ENCODE measurements at regions not wholly inside any gene's neighbourhood (a gene's known extent, or its start where the extent isn't known, plus 50 kb on each side); places are given as distances from the start of the nearest gene placed in this dataset.
"Not testable (repeated sequence)": the region's sequence is repeated elsewhere in the genome, so short reads cannot be mapped to it uniquely, and the experiment has no call there.

- peaks cover 3% of the 10 kb centered on the region for H3K36me3 Mint-ChIP-seq
- no peaks in the 10 kb centered on the region for H3K4me1 Mint-ChIP-seq
- peaks cover 0 to 18% (median 0%) of the 10 kb centered on the region in 7 donors for H3K9me3 Mint-ChIP-seq
- Histone ChIP-seq H3K4me1 (ENCODE audit: control insufficient read depth, insufficient read depth, low read length, poor library complexity, severe bottlenecking) (no peaks in the 10 kb centered on the region), H3K36me3 (ENCODE audit: control insufficient read depth, insufficient read depth, low read length) (no peaks in the 10 kb centered on the region), H3K27ac (ENCODE audit: insufficient read depth, low read length, poor library complexity, severe bottlenecking) (no peak overlapping the region), H3K9me3 (ENCODE audit: control insufficient read depth in 2 of 2, low read length in 2 of 2) (no peaks in the 10 kb centered on the region), H3K4me3 (ENCODE audit: low read depth, low read length) (no peak overlapping the region), H3K27me3 (ENCODE audit: control insufficient read depth, insufficient read depth, low read length) (no peaks in the 10 kb centered on the region)
- H3K4me3 Mint-ChIP-seq = no peak overlapping the region
- DNase-seq (no peak), ATAC-seq (ENCODE audit: low read depth in 2 of 2) (no peak)
- no peak overlapping the region for H3K27ac Mint-ChIP-seq
- H3K27me3 Mint-ChIP-seq = no peaks in the 10 kb centered on the region
Measured at GRCh38 chr3:5707794-5708193, 520.3 kb downstream of the EDEM1 start.

DNA sequence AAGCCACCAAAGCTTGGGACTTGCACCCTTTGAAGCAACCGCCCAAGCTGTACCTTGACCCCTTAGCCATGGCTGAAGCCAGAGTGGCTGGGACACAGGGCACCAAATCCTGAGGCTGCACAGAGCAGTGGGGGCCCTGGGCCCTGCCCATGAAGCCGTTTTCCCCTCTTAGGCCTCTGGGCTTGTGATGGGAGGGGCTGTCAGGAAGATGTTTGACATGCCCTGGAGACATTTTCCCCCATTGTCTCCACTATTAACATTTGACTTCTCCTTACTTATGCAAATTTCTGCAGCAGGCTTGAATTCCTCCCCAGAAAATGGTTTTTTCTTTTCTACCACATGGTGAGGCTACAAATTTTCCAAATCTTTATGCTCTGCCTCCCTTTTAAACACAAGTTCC lies 522.2 kb downstream of the EDEM1 start:
- no peaks in the 10 kb centered on the region for H3K27me3 ChIP-seq (ENCODE audit: control insufficient read depth, insufficient read depth, low read length)
- no peak overlapping the region for H3K4me3 ChIP-seq (ENCODE audit: low read depth, low read length)
- H3K36me3 ChIP-seq (ENCODE audit: control insufficient read depth, insufficient read depth, low read length) = no peaks in the 10 kb centered on the region
- Mint-ChIP-seq H3K4me3 (no peak overlapping the region), H3K27me3 (no peaks in the 10 kb centered on the region), H3K36me3 (peaks cover 3% of the 10 kb centered on the region), H3K9me3 (peaks cover 0 to 18% (median 0%) of the 10 kb centered on the region in 7 donors), H3K4me1 (no peaks in the 10 kb centered on the region), H3K27ac (no peak overlapping the region)
- no peaks in the 10 kb centered on the region for H3K9me3 ChIP-seq (ENCODE audit: control insufficient read depth in 2 of 2, low read length in 2 of 2)
- no peaks in the 10 kb centered on the region for H3K4me1 ChIP-seq (ENCODE audit: control insufficient read depth, insufficient read depth, low read length, poor library complexity, severe bottlenecking)
- H3K27ac ChIP-seq (ENCODE audit: insufficient read depth, low read length, poor library complexity, severe bottlenecking) = no peak overlapping the region
- DNase-seq (no peak), ATAC-seq (ENCODE audit: low read depth in 2 of 2) (no peak)

DNA sequence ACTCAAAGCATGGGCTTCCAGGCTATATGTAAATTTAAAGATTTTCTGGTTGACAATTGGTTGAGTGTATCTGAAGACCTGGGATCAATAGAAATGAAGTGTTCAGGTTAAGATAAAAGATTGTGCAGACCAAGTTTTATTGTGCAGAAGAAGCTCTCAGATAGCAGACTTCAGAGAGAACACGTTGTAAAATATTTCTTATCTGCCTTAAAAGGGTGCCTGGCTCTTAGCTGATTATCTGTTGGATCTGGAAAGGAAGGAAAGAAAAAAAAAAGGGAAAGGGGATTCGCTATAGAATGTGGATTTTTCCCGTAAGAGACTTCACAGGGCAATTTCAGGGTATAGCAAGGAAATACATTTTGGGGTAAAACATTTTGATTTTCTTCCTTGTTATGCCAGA lies 523.2 kb downstream of the EDEM1 start:
- H3K36me3 Mint-ChIP-seq = peaks cover 3% of the 10 kb centered on the region
- no peaks in the 10 kb centered on the region for H3K27me3 Mint-ChIP-seq
- no peaks in the 10 kb centered on the region for H3K36me3 ChIP-seq (ENCODE audit: control insufficient read depth, insufficient read depth, low read length)
- H3K4me3 ChIP-seq (ENCODE audit: low read depth, low read length) = no peak overlapping the region
- ATAC-seq (ENCODE audit: low read depth in 2 of 2) = no peak
- H3K4me1 ChIP-seq (ENCODE audit: control insufficient read depth, insufficient read depth, low read length, poor library complexity, severe bottlenecking) = no peaks in the 10 kb centered on the region
- no peak overlapping the region for H3K4me3 Mint-ChIP-seq
- peaks cover 0 to 17% (median 0%) of the 10 kb centered on the region in 7 donors for H3K9me3 Mint-ChIP-seq
- no peaks in the 10 kb centered on the region for H3K4me1 Mint-ChIP-seq
- no peak overlapping the region for H3K27ac Mint-ChIP-seq
- H3K27me3 ChIP-seq (ENCODE audit: control insufficient read depth, insufficient read depth, low read length) = no peaks in the 10 kb centered on the region
- no peak overlapping the region for H3K27ac ChIP-seq (ENCODE audit: insufficient read depth, low read length, poor library complexity, severe bottlenecking)
- no peak for DNase-seq
- H3K9me3 ChIP-seq (ENCODE audit: control insufficient read depth in 2 of 2, low read length in 2 of 2) = no peaks in the 10 kb centered on the region

DNA sequence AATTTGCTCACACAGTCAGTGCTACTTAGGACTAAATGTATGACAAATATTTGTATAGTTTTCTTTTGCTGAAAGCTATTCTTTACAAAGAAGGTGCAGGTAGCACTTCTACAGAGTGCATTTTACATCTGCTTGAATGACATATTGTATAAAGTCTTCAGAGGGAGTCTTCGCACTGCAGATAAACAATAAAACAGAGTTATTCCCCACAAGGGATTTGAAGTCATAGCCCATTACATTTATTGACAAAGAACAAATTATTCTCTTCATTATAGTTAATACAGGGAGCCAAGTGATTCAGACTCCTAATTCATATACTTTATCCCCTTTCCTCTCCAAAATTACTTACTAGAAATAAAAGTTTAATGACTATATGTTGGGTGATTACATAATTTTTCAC lies 529.7 kb downstream of the EDEM1 start:
- Mint-ChIP-seq H3K36me3 (no peaks in the 10 kb centered on the region), H3K9me3 (peaks cover 0 to 5% (median 3%) of the 10 kb centered on the region in 7 donors), H3K4me3 (no peak overlapping the region), H3K4me1 (no peaks in the 10 kb centered on the region), H3K27ac (no peak overlapping the region), H3K27me3 (no peaks in the 10 kb centered on the region)
- Histone ChIP-seq H3K36me3 (ENCODE audit: control insufficient read depth, insufficient read depth, low read length) (no peaks in the 10 kb centered on the region), H3K27me3 (ENCODE audit: control insufficient read depth, insufficient read depth, low read length) (no peaks in the 10 kb centered on the region), H3K27ac (ENCODE audit: insufficient read depth, low read length, poor library complexity, severe bottlenecking) (no peak overlapping the region), H3K4me1 (ENCODE audit: control insufficient read depth, insufficient read depth, low read length, poor library complexity, severe bottlenecking) (no peaks in the 10 kb centered on the region), H3K9me3 (ENCODE audit: control insufficient read depth in 2 of 2, low read length in 2 of 2) (no peaks in the 10 kb centered on the region), H3K4me3 (ENCODE audit: low read depth, low read length) (no peak overlapping the region)
- DNase-seq (no peak), ATAC-seq (ENCODE audit: low read depth in 2 of 2) (no peak)

DNA sequence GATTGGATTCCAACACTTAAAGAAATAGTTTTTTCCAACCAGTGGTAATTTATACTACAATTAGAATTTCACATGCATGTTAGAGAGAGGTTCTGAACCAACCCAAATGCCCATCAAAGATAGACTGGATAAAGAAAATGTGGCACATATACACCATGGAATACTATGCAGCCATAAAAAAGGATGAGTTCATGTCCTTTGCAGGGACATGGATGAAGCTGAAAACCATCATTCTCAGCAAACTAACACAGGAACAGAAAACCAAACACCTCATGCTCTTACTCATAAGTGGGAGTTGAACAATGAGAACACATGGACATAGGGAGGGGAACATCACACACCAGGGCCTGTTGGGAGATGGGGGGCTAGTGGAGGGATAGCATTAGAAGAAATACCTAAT lies 532.2 kb downstream of the EDEM1 start:
- not testable (repeated sequence) for H3K4me3 Mint-ChIP-seq; H3K36me3 Mint-ChIP-seq; H3K9me3 ChIP-seq (ENCODE audit: control insufficient read depth in 2 of 2, low read length in 2 of 2); H3K27me3 Mint-ChIP-seq; H3K27ac ChIP-seq (ENCODE audit: insufficient read depth, low read length, poor library complexity, severe bottlenecking); H3K27me3 ChIP-seq (ENCODE audit: control insufficient read depth, insufficient read depth, low read length); H3K36me3 ChIP-seq (ENCODE audit: control insufficient read depth, insufficient read depth, low read length); H3K4me1 ChIP-seq (ENCODE audit: control insufficient read depth, insufficient read depth, low read length, poor library complexity, severe bottlenecking); H3K4me1 Mint-ChIP-seq; H3K9me3 Mint-ChIP-seq; DNase-seq; ATAC-seq (ENCODE audit: low read depth in 2 of 2); H3K4me3 ChIP-seq (ENCODE audit: low read depth, low read length); H3K27ac Mint-ChIP-seq

GRCh38 chr3:5725801-5726200 lies 538.3 kb downstream of the EDEM1 start:
- Mint-ChIP-seq H3K36me3 (no peaks in the 10 kb centered on the region), H3K27ac (no peak overlapping the region), H3K9me3 (peaks cover 0 to 5% (median 2%) of the 10 kb centered on the region in 7 donors), H3K27me3 (peaks cover 4% of the 10 kb centered on the region), H3K4me1 (no peaks in the 10 kb centered on the region), H3K4me3 (no peak overlapping the region)
- no peaks in the 10 kb centered on the region for H3K27me3 ChIP-seq (ENCODE audit: control insufficient read depth, insufficient read depth, low read length)
- DNase-seq (no peak), ATAC-seq (ENCODE audit: low read depth in 2 of 2) (no peak)
- no peaks in the 10 kb centered on the region for H3K36me3 ChIP-seq (ENCODE audit: control insufficient read depth, insufficient read depth, low read length)
- no peaks in the 10 kb centered on the region for H3K9me3 ChIP-seq (ENCODE audit: control insufficient read depth in 2 of 2, low read length in 2 of 2)
- no peak overlapping the region for H3K27ac ChIP-seq (ENCODE audit: insufficient read depth, low read length, poor library complexity, severe bottlenecking)
- H3K4me3 ChIP-seq (ENCODE audit: low read depth, low read length) = no peak overlapping the region
- H3K4me1 ChIP-seq (ENCODE audit: control insufficient read depth, insufficient read depth, low read length, poor library complexity, severe bottlenecking) = no peaks in the 10 kb centered on the region

DNA sequence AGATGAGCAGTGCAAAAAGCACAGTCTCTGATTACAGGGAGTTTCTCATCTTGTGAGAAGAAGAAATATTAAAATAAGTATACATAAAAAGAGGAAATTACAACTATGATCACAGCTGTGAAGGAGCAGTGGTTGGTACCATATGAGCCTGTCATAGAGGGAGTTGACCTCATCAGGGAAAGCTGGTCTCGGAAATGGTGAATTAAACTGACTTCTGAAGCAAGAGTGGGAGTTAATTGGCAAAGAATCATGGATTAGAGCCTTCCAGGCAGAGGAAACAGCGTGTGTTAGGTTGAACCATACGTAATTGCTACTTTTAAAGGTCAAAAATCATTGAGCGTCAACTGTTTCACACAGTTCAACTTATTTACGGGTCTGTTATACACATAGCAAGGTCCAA lies 539.1 kb downstream of the EDEM1 start:
- Mint-ChIP-seq H3K9me3 (peaks cover 0 to 5% (median 2%) of the 10 kb centered on the region in 7 donors), H3K27me3 (peaks cover 4% of the 10 kb centered on the region), H3K4me1 (no peaks in the 10 kb centered on the region), H3K27ac (no peak overlapping the region), H3K36me3 (no peaks in the 10 kb centered on the region), H3K4me3 (no peak overlapping the region)
- Histone ChIP-seq H3K27ac (ENCODE audit: insufficient read depth, low read length, poor library complexity, severe bottlenecking) (no peak overlapping the region), H3K9me3 (ENCODE audit: control insufficient read depth in 2 of 2, low read length in 2 of 2) (no peaks in the 10 kb centered on the region), H3K4me3 (ENCODE audit: low read depth, low read length) (no peak overlapping the region), H3K36me3 (ENCODE audit: control insufficient read depth, insufficient read depth, low read length) (no peaks in the 10 kb centered on the region), H3K27me3 (ENCODE audit: control insufficient read depth, insufficient read depth, low read length) (no peaks in the 10 kb centered on the region), H3K4me1 (ENCODE audit: control insufficient read depth, insufficient read depth, low read length, poor library complexity, severe bottlenecking) (no peaks in the 10 kb centered on the region)
- DNase-seq = no peak
- ATAC-seq (ENCODE audit: low read depth in 2 of 2) = no peak

GRCh38 chr3:5727743-5728484 lies 540.4 kb downstream of the EDEM1 start:
- H3K9me3 ChIP-seq (ENCODE audit: control insufficient read depth in 2 of 2, low read length in 2 of 2) = no peaks in the 10 kb centered on the region
- Mint-ChIP-seq H3K9me3 (peaks cover 0 to 5% (median 2%) of the 10 kb centered on the region in 7 donors), H3K27me3 (peaks cover 4% of the 10 kb centered on the region), H3K4me1 (no peaks in the 10 kb centered on the region), H3K36me3 (no peaks in the 10 kb centered on the region), H3K4me3 (no peak overlapping the region), H3K27ac (peak overlapping the region in 1 of 3 donors; percentile 9)
- DNase-seq (no peak), ATAC-seq (ENCODE audit: low read depth in 2 of 2) (no peak)
- H3K4me3 ChIP-seq (ENCODE audit: low read depth, low read length) = no peak overlapping the region
- H3K4me1 ChIP-seq (ENCODE audit: control insufficient read depth, insufficient read depth, low read length, poor library complexity, severe bottlenecking) = no peaks in the 10 kb centered on the region
- no peak overlapping the region for H3K27ac ChIP-seq (ENCODE audit: insufficient read depth, low read length, poor library complexity, severe bottlenecking)
- no peaks in the 10 kb centered on the region for H3K27me3 ChIP-seq (ENCODE audit: control insufficient read depth, insufficient read depth, low read length)
- no peaks in the 10 kb centered on the region for H3K36me3 ChIP-seq (ENCODE audit: control insufficient read depth, insufficient read depth, low read length)

All from CD4-positive, CD25-positive, alpha-beta regulatory T cell (primary cell).